DOHH2 (cell line): ENCODE measurements at regions not wholly inside any gene's neighbourhood (a gene's known extent, or its start where the extent isn't known, plus 50 kb on each side); places are given as distances from the start of the nearest gene placed in this dataset.
"Not testable (repeated sequence)": the region's sequence is repeated elsewhere in the genome, so short reads cannot be mapped to it uniquely, and the experiment has no call there.

Experiments used
- CTCF ChIP-seq: fragments of 200-600 bp; sonication (generic); IDR thresholded peaks from one replicate; pipeline ENCODE4 v1.5.1; 2014; ENCODE audit warnings: antibody characterized with exemption, mild to moderate bottlenecking, low read depth, low read length; ENCODE audit not compliant: poor library complexity, severe bottlenecking
- EZH2phosphoT487 ChIP-seq: fragments of 200-600 bp; sonication (generic); IDR thresholded peaks from 2 replicates; pipeline ENCODE4 v1.6.1; 2017; ENCODE audit warnings: borderline replicate concordance, mild to moderate bottlenecking, antibody characterized with exemption, low read length, moderate library complexity, mixed read lengths

GRCh38 chr1:144046645-144047044, 74.9 kb upstream of the FAM72C start:
- TF ChIP-seq CTCF, EZH2phosphoT487: not testable (repeated sequence)
